GM18861 (cell line): ENCODE measurements at regions not wholly inside any gene's neighbourhood (a gene's known extent, or its start where the extent isn't known, plus 50 kb on each side); places are given as distances from the start of the nearest gene placed in this dataset.

Source experiments
- ATAC-seq: cut with Tn5 transposase; IDR thresholded peaks from one replicate; pipeline ENCODE4 v1.9.1; 2021; ENCODE audit not compliant: unreplicated experiment

- ATAC-seq: no peak
Measured at GRCh38 chr21:43318841-43319781, 107.8 kb downstream of the SIK1 start.

- ATAC-seq: no peak
Measured at GRCh38 chr21:43318368-43318767, 108.6 kb downstream of the SIK1 start.

GRCh38 chr21:43317959-43318358, 109.0 kb downstream of the SIK1 start:
- no peak for ATAC-seq

GRCh38 chr21:43317254-43317748, 109.6 kb downstream of the SIK1 start:
- ATAC-seq: no peak

GRCh38 chr21:43316156-43316845, 110.6 kb downstream of the SIK1 start:
- ATAC-seq: no peak

GRCh38 chr21:43315244-43316137, 111.4 kb downstream of the SIK1 start:
- ATAC-seq: no peak

- ATAC-seq: no peak
Measured at GRCh38 chr21:43313939-43314405, 113.0 kb downstream of the SIK1 start.

- ATAC-seq: no peak
Measured at GRCh38 chr21:43313221-43313938, 113.6 kb downstream of the SIK1 start.

- no peak for ATAC-seq
Measured at GRCh38 chr21:43312751-43313169, 114.2 kb downstream of the SIK1 start.

- no peak for ATAC-seq
Measured at GRCh38 chr21:43312011-43312410, 114.9 kb downstream of the SIK1 start.

GRCh38 chr21:43311301-43311817, 115.6 kb downstream of the SIK1 start:
- ATAC-seq: no peak

- no peak for ATAC-seq
Measured at GRCh38 chr21:43308815-43309283, 118.1 kb downstream of the SIK1 start.

GRCh38 chr21:43308101-43308814, 118.7 kb downstream of the SIK1 start:
- ATAC-seq: no peak

GRCh38 chr21:43307677-43308070, 119.3 kb downstream of the SIK1 start:
- ATAC-seq: no peak

GRCh38 chr21:43306911-43307676, 119.8 kb downstream of the SIK1 start:
- no peak for ATAC-seq

- ATAC-seq: no peak
Measured at GRCh38 chr21:43306391-43306790, 120.5 kb downstream of the SIK1 start.

GRCh38 chr21:43305811-43306311, 121.1 kb downstream of the SIK1 start:
- ATAC-seq: no peak

- ATAC-seq: no peak
Measured at GRCh38 chr21:43305336-43305665, 121.6 kb downstream of the SIK1 start.
